GM18526 (cell line): ENCODE measurements at regions not wholly inside any gene's neighbourhood (a gene's known extent, or its start where the extent isn't known, plus 50 kb on each side); places are given as distances from the start of the nearest gene placed in this dataset.

ENCODE experiments used
- POLR2A ChIP-seq: IDR thresholded peaks from 3 replicates; pipeline ENCODE4 v1.6.1; 2011; ENCODE audit not compliant: insufficient read length; ENCODE audit errors: extremely low read depth

DNA sequence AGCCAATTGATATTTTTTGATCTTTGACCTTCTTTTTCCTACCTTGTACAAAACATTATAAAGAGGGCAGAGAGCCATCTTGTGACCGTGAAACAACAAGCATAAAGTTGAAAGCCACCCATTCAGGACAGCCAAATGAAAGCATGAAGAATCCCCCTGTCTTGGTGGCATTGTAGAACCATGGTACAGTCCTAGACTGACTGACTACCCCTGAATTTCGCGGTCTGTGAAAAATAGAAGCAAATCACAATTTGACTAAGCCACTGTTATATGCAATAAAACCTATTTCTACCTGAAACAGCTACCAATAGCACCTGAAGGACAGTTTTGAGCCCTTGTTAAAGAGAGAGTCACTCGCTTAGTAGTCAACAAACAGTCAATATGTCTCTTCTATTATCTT lies 527.4 kb downstream of the MID1IP1 start:
- no peak for TF ChIP-seq POLR2A

DNA sequence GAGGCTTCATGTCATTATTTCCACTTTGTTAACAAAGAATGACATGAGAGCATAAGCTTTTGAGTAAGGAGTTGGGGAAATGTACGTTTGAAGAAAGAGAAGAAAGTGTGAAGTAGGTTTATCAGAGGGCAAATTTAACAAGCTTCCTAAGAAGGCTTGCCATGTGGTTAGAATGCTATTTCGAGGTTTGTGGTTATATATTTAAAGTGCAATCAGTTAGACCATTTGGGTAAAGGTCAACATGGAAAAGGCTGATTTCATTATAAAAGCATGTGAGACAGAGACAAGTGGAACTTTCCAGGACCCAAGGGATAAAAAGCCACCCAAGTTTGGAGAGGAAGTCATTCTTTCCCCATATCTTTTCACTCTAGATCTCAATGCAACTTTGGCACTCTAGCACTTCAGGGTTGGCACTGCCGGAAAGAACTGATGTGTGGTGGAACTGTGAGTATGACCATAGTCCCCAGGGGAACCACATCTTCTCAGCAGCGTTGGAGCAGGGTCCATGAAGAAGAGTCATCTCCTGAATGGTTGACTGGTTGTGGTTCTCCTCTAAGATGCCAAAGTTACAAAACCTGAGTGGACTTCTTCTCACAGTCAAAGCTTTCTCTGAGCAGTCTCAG lies 529.9 kb downstream of the MID1IP1 start:
- TF ChIP-seq POLR2A: no peak

DNA sequence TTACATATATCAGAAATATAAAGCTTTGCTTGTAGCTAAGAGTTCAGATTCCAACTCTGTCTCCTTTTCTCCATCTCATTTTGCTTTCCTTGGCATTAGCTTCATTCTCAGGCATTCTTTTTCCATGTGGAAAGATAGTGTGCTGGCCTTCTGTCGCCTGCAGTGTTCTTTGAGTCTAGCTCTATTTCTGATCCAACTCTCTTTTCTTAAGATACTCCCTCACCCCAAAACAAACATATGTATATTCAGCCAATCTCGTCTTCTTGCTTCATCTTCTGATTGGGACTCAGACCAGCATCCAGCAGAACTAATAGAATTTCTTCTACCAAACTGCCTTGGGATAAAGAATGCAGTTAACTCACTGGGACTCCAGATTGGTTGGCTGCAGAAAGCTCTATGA lies 532.2 kb downstream of the MID1IP1 start:
- TF ChIP-seq POLR2A: no peak

DNA sequence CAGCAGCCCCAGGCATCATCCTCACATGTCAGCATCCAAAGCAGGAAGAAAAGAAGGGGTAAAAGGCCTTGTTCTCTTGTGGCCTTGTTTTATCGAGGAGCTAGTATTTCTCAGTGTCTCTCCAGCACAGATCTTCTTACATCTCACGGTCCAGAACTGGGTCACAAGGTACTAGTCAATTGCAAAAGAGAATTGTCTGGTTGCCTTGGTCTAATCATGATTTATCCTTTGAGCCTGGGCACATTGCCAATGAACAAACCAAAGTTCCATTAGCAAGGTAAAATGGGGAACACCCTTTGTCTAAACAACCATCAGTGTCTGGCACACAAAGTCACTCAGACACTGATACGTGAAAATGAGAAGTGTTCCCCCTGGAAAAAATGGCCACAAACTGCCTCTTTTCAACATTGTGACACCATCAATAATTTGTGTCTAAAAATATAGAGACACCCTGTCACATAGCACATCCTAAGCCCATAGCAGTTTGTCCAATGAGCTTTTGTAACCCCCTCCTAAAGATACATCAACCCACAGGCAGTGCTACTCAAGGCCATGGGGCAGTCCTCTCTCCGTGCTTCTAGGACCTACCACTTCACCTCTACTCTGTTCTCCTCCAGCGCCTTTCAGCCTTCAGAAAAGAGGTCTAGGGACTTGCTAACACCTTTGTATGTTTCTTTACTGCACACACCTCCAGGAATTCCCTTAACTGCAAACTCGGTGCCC lies 534.4 kb downstream of the MID1IP1 start:
- TF ChIP-seq POLR2A: no peak

DNA sequence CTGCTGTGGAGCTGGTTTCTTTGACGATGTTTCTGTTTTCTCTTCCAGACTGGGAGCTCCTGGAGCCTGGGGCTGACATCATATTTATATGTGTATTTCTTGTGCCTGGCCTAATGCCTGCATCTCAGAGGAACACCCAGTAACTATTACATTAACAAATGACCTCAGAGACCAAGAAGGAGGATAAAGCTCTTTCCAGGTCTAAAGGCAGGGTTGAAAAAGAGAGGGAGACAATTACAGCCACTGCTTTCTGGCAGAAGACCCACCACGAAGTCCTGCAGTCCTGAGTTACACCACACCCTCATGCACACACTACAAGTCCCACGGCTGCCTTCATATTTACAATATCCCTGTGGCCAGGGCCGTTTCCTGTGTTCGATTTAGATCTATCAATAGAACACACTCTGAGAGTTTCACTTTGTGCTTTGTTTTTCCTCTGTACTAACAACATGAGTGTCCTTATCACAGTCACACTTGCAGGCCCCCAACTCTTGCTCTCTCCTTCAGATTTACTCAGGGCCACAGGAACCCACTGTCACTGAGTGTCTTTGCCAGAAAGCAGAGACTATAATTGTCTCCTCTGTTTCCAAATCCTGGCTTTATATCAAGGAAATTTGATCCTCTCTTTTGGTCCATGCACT lies 535.5 kb downstream of the MID1IP1 start:
- no peak for TF ChIP-seq POLR2A

DNA sequence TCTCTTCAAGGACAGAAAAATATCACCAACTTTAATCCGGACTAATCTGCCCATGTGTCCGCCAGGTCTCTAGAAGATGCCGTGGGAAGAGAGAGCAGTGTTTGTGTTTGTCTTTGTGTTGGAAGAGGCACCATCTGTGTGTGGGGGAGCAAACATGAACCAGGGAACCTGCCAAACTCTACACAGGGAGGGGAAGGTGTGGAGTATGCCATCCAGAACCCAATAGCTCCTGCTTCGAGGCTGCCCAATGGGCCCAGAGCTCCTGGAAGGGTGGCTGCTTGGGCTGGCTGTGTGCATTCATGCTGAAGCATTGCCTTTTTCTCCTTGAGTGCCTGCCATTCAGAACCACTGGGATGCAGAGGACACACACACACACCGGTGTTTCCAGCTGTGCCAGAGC lies 536.2 kb downstream of the MID1IP1 start:
- TF ChIP-seq POLR2A: no peak

DNA sequence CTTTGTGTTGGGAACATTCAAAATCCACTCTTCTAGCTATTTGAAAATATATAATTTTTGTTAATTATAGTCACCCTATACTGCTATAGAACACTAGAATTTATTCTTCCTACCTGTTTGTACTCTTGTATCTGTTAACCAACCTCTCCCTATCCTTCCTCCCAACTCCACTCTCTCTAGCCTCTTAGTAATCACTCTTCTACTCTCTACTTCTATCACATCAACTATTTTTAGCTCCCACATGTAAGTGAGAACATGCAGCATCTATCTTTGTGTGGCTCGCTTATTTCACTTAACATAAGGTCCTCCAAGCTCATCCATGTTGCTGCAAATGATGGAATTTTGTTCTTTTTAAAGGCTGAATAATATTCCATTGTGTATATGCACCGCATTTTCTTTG lies 537.3 kb downstream of the MID1IP1 start:
- TF ChIP-seq POLR2A: no peak

DNA sequence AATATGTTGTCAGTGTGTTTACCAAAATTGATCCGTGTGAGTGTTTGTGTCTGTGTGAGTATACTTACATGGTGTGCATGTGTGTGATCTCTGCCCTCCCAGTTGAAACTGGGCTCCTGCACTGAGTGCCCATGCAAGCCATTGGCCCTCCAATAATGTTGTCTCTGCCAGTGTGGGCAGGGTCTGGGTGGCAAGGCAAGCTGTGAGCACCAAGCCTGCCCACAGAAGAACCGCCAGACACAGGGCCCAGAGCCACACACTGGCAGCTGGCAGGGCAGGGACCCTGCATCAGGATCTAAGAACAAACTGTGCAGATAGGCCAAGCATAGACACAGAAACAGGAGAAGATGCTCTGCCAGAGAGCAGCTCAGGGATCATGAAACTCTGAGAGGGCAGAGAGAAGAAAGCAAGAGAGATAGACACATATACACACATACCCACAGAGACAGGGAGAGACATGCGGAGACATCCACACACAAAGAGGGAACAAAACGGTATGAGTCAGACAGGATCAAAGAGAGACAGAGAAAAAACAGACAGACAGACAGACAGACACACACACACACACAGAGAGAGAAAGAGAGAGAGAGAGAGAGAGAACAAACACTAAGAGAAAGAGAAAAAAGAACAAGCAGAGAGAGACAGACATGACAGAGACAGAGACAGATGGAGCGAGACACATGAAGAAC lies 555.0 kb downstream of the MID1IP1 start:
- no peak for TF ChIP-seq POLR2A

DNA sequence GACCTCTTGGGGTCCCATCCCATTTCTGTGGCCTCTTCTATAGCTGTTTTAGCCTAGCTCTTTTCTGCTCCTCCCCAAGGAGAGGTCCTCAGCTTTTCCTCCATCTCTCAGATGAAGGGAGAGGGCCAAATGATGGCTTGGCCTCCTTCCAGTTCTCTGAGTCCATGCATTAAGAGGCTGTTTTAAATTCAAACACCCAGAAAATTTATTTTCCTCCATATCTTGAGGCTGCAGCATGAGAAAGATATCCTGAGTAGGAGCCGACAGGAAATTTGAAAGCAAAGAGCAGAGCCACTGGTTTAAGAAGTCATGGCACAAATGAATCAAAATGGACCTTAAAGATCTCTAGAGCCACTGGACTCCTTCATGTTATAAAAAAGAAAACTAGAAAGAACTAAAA lies 558.8 kb downstream of the MID1IP1 start:
- TF ChIP-seq POLR2A: no peak

DNA sequence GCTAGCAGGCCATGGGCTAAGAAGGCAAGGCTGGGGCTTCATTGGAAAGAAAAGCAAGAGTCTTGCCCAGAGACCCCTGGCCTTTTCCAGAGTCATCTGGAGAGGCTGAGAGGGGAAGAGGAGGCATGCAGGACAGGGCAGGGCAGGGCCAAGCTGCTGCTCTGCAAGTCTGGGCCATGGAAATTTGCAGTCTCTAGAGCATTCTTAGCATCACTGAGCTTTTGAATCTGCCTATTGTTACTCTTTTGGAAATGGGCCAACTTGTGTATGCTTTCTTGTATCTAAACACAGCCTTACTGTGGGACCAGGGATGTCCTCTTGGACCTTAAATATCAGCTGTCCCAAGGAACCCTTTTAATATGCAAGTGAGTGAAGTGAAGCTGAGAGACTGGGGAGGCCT lies 560.5 kb downstream of the MID1IP1 start:
- no peak for TF ChIP-seq POLR2A

DNA sequence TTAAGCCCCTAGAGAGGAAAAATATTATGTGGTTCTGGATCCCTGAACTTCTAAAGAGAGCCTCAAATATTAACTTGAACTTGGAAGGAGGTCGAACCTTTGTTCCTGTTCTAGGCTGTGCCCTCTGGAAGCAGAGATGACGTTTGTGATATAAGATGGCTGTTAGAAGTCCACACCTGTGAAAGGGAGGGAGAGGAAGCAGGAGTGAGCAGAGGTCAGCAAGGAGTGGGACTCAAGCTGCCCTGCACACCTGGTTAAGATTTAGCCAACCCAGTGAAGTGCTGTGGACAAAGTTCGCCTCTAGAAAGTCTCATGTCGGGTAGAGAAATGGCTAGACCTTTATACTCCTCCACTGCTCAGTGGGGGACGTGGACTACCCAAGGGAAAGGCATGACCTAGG lies 566.2 kb downstream of the MID1IP1 start:
- TF ChIP-seq POLR2A: no peak

DNA sequence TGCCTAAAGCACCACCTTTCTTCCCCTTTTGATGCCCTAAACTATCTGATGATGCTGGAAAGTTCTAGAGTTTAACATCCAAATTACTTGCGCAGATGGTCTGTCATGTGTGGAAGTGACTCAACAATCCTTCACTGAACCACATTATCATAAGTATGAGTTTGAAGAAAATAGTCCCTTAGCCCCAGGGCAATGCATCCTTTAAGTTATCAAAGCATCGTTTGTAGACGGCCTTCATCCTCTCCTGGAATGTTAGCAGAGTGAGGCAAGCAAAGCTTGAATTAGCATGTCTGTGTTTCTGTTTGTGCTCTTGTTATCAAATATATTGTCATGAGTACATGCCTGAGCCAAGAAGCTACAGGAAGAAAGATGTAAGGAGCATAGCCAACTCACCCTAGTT lies 570.9 kb downstream of the MID1IP1 start:
- no peak for TF ChIP-seq POLR2A

DNA sequence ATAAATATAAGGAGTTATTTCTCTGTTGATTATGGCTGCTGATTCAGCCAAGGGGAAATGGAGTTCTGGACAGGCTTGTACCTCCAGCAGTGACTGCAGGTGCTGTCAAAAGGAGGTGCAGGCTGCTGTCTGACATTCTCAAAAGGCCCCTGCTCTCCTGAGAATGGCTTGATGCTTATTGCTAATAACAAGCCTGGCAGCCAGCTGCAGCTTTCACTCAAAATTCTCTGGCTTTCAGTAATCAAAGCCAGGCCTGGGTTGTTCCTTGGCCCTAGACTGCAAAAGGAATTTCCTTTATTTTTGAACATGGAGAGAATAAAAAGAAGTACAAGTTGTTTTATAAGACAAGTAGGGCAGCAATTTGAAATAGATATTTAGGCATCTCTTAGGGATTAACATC lies 575.9 kb downstream of the MID1IP1 start:
- TF ChIP-seq POLR2A: no peak

DNA sequence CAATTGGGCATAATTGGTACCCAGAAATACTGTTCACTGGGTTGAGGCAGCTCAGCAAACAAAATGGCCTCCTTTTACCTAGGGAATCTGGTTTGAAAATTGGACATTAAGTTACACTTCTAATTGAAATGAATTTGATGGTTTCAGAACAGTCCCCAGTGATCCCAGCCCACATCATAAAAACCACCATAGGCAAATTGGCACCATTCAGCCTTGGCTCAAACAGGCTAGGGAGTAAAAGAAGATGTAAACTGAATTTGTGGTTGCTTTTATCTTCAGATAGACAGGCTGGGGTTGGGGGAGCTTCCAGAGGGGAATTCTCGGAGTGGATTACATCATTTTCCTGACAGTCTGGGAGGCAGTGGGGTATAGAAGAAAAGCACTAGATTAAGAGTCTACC lies 576.5 kb downstream of the MID1IP1 start:
- TF ChIP-seq POLR2A: no peak

DNA sequence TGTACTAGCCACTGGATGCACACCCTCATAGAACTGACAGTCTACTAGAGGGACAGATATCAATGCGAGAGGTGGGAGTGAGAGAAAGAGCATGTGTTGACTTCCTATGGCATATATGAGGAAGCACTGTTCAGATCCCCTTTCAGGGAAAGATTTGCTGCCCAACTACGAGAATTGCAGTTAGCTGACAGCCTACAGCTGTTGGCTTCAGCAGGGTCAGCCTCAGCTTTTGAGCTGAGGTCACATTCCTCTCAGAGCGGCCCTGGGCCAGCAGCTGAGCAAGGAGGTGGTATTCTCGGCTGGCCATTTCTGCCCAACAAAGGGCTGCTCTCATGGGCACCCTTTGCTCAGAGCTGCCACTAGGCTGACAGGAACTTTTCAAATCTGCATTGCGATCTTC lies 580.2 kb downstream of the MID1IP1 start:
- no peak for TF ChIP-seq POLR2A

DNA sequence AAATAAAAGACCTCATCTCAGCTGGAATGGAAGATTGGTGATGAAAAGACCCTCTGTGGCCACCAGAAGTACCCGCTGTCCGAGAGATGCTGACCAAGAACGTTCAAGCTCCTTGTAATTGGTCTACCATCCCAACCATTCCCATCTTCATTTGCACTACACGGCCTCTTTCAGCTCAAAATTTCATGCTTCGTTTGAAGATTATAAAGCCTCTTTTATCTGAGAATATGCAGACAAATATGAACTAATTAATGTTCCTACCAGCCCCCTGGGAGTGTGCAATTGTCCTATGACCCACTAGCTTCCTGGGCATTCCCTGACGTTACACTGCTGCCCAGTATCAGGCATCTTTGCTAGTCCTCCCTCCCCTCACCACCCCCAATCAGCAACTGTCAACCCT lies 583.7 kb downstream of the MID1IP1 start:
- no peak for TF ChIP-seq POLR2A
